ENCODE measurements at regions not wholly inside any gene's neighbourhood (a gene's known extent, or its start where the extent isn't known, plus 50 kb on each side); places are given as distances from the start of the nearest gene placed in this dataset.

DNA sequence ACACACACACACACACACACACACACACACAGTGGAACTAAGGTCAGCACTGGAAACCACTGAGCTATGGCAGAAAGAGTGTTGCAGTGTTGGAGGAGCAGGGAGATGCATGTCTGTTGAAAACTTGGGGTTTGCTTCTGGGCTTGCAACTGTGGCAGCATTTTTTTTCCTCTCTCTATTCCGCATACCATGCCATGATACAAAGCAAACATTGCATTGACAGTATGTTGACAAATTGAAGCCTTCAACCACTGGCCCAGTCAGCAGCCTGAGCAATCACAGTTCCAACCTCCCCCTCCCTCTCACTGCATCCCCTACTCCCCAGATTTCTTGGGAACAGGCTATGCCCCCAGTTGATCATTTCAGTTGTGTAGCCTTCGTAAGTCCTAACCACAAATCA, 478.1 kb upstream of the WWC1 start:
- DNase-seq = no peak

DNA sequence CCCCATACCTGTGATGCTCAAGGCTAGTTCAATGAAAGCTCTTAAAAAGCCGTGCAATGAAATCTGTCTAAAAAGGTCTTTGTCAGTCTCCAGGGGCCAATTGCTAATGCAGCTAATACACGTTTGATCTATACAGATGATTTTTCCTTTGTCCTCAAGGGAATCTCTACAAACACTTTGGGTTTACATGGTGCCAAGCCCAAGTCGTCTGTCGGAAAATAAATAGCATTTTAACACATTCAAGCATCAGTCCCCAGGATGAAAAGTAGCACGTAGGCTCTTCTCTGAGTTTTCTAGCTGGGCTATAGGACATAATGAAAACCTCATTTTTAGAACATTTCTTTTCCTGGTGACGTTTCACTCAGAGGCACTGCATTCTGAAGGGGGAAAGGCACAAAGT, 477.4 kb upstream of the WWC1 start:
- no peak for DNase-seq

DNA sequence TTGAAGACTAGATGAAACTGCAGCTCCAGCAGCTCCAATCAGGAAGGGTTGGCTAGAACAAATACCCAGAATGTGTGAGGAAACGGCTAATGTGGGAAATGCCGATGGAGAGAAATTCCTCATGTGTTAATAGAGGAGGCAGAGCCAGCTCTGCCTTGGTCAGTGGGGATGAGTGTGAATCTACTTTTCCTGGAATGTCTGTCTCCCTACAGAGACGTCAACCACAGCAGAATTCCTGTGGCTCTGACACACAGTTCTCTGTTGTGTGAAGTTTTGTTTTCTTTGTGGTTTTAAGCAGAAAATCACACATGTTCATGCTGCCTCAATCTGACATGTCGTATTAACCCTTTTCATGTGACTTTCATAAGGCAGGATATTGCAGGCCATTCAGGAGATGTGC, 476.6 kb upstream of the WWC1 start:
- DNase-seq = peak; percentile 56

DNA sequence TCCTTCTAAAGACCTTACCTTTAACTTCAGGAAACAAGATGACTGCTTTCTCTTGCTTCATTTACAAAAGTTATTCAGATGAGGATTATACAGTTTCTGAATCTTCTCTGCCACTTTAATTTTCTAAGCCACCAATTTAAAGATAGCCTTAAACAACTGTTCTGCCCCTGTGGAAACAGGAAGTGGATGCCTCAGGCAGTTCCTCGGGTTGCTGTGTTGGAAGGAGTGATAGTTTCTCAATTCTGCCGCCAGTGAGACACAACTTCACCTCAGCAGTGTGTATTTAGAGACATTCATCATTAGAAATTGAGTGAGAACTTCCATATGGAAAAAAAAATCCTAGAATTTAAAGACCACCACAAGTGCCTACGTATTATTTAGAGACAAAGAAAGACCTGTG, 475.1 kb upstream of the WWC1 start:
- no peak for DNase-seq

DNA sequence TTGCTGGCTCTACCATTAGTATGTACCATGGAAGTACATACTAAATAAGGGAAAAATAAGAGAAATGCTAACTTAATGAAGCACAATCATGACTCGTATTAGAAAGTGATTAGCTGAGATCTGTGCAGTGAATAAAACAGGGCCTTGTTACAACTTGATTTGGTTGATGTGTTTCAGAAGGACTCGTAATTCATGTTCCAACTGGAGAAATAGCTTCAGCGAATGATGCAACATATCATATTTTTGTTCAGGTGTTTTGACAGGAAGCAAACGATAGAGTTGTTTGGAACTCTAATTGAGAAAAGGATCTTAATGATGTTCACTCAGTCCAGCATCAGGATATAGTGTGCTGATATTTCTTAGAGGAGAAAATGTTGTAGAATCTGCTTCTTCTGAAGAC, 474.6 kb upstream of the WWC1 start:
- DNase-seq = no peak

DNA sequence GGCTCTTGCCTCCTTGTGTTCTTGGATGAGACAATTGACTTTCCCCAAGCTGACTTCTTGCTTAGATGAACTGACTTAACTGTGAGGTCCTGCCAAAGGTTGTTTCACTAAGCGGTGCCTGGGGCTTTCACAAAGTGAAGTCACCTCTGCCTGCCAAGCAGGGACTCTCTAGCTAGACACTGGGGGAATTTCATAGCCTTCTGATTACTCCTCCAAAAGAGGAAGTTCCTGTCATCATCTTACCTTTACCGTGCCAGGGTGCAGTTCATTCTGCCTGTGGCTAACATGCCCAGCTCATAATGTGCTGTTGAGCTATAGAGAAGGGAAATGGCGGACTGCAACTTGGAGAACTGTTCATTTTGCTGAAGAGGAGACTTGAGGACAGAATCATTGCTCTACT, 472.0 kb upstream of the WWC1 start:
- DNase-seq = no peak

DNA sequence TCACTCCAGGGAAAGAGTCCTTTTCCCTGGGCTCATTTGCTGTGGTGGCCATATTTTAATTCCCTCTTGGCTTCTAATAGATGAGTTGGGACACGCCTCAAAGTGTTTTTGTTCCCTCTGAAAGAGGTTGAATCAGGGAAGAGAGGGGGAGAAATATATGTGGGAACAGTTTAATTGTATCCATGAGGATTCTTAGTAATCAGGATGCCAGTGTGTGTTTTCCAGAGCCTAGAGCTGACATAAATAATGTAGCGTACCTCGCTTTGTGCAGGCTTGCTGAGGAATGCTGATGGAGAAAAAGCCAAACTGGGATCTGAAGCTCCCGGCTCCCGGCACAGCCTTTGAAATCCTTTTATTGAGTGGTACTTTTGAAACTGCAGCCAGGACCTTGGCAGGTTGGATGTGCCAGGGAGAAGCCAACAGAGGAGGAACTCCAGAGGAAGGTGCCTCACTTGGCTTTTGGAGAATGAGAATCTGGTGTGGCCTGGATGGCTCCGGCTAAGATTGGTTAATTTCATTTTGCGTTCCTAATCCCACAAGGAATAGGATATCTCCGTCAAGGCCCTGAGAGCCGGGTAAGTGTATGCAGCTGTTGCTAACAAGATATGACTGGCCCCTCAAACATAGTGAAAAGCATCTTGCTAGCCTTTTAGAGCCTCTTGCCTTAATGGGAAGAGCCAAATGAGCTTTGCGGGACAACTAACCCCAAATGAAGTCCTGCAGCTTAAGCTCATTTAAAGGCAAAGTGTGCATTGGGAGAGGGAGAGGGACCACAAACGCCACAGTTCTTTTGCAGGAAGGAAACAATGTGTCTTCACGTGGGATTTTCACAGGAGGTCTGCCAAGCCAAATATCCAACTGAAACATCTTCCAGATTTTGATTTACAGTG, 471.1 kb upstream of the WWC1 start:
- peak; percentile 57 for DNase-seq

DNA sequence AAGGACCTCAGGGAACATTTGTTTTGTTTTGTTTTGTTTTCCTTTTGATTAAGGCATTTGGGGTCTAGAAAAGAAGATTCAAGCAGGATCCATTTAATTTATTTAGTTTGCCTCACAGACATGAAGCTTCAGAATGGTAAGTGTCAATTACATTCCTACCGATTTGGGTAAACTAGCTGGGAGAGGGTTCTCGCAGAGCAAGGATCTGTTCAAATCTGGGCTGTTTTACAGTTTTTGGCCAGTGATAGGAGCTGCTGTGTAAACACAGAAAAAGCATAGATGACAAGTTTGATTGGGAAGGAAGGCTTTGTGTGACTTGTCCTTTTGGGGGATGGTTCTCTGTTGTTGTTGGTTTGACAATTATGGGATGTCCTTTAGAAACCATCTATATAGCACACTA, 470.3 kb upstream of the WWC1 start:
- no peak for DNase-seq

DNA sequence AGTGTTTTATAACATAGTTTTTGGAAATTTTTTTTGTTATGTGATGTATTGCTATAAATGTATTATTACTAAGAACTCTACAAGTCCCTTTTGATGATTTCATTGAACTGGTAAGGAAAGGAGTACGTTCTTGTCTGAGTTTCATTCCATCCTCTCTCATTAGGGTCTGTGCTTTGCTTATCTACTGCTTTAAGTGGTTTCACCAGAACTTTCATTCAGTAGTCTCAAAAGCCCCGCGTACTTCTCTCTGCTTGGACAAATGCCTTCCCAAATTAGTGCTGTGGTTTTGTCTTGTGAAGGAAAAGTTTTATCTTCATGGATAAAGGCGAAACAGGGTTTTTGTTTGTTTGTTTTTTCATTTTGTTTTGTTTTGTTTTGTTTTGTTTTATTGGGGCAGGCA, 469.8 kb upstream of the WWC1 start:
- no peak for DNase-seq

DNA sequence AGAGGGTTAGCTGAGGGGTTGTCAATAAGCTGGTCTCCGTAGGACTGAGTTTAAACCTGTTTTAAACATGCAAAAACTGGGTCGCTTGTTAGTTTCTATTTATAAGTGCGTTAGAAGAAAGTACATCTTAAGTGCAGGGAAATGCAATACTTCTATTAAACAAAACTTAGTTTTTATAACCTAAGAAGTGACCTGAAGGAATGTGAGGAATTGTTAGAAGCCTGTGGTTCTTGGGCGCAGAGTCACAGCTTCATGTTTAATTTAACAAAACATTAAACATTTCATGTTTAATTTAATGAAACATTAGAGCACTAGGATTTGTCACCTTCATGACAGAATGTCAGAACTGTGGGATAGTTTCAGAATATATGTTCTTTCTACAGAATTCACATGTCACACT, 469.2 kb upstream of the WWC1 start:
- no peak for DNase-seq

DNA sequence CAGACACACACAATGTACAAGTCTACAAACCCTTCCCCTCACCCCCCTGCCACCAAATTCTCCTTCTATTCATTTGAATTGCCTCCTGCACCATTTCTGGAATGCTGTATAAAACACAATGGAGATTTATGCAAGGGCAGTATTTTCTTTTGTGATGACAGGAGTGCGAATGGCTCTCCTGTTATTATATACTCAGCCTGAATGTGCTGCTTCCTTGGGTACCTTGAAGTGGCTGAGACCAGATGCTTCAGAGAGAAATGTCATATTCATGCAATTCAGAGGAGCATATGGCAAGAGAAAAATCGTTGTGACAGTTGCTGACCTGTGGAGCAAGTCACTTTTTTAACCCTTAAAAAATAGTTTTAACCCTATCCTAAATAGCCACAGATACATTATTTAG, 468.0 kb upstream of the WWC1 start:
- DNase-seq = no peak

DNA sequence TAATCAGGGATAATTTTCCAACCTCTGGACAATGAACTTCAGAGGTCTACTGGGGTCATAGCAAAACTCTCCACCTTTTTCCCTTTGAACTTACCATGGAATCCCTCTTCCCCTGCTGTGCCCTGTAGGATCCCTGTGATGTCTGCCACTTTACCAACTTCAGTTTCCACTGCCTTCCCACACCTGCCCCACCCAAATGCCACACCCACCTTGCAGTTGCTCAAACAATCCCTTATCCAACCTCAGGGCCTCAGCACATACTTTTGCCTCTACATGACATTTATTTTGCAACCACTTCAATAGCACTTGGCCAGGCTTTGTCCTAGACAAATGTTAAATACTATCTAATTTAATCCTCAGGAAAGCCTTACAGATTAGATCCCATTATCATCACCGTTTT, 463.7 kb upstream of the WWC1 start:
- no peak for DNase-seq

DNA sequence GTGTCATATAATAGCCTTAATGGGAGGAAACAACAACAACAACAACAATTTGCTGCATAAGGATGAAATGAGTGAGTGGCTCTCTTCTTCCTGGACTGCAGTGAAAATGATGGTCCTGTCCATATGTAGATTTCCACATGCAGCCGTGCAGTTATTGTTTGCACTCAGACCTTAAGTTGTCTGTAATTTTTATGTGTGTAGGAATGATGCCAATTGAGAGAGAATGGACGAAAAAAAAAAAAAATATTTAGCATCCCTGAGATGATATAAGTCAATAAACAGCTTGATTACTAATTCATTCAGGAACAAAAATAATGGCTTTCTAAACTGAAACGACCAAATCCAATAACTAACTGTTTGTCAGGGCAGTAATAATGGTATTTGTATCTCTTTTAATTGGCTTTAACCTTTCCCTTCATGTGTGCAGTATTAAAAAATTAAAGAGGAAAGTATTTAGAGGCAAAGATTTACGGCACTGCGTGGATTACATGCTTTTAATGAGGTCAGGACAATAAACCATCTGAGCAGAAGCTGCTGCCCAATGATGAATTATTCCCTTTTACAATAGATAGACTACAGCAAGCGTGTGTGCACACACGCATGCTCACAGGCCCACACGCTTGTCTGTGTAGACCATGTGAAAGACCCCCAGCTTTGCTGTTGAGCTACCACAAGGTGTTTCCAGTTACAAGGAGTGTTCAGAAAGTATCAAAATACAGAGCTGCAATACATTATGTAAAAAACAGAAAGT, 459.5 kb upstream of the WWC1 start:
- DNase-seq = no peak

DNA sequence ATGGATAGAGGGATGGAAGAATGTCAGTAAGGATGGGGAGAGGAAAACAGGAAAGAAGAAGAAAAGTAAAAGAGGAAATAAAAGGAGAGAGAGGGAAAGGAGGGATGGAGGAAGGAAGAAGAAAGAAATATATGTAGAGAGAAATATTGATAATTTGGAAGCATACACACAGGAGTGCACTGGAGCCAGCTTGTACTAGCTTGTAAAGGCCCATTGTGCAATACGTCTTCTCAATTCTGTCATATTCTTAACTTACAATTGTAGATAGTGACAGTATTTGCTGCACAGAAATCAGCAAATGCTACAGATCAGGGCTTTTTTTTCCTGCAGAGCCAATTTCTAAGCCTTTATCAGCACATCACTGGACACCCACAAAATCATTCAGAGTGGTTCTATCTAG, 458.8 kb upstream of the WWC1 start:
- DNase-seq = no peak

DNA sequence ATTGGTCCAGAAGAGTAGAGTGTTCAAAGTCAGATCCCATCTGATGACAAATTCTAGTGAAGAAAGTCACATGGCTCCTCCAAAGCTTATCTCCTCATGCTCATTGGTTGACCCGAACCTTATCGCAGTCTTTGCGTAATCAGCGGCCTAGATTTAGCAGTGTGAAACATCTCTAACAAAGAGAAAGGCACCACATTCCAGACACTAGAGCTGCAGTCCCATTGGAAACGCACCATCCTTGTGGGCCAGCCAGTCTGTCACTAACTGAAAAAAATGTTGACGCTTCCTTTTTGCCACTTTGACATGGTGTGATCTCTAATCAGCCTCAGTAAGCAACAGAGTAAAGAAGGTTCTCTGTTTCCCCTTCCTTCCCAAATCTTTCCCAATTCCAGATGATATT, 458.0 kb upstream of the WWC1 start:
- no peak for DNase-seq

DNA sequence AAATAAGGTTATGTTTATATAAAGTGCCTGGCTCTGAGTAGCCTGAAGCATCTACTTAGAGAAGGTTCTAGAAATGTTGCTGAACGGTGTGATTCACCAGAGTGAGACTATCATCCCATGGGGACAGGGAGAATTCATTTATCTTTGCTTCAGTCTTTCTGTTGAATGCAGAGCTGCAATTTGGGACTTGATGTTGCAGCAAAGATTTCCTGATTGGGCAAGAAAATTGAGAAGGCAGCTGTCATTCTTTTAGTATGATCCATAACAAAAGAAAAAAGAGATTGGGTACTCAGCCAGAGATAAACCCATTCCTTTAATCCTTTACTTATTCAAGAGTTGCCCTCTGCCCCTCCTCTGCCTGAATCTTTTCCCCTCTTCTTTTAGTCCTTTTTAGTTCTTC, 456.3 kb upstream of the WWC1 start:
- DNase-seq = no peak

DNA sequence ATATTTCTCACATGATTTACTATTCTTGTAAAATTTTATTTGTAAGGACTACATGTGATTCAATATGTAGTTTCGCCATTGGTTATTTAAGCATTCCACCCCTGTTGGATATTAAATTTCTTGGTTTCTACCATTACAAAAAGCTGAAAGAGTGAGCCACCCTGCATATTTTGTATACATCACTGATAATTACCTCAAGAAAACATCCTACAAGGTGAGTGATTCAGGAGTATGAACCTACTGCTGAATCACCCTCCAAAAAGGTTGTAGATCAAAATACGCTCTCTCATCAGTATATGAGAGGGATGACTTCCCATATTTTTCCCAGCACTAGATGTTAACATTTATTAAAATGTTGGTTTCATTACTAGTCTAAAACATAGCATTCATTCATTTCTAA, 454.3 kb upstream of the WWC1 start:
- DNase-seq = no peak

DNA sequence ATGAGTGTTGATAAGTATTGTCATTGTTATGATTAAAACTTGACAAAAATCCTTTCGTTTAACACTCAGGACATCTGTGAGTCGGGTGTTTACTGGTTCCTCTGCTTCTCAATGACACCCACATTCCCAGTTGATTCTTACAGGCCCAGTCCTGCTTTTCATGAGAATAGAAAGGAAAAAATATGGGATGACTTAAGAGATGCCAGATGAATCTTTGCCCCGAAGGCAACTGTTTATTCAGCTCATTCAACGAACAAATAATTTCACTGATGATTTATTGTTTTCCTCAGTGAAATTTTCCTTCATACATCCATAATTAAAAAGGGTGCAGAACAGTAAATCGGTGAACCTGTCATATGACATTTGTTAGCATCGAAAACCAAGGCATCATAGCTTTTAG, 452.4 kb upstream of the WWC1 start:
- DNase-seq = no peak

DNA sequence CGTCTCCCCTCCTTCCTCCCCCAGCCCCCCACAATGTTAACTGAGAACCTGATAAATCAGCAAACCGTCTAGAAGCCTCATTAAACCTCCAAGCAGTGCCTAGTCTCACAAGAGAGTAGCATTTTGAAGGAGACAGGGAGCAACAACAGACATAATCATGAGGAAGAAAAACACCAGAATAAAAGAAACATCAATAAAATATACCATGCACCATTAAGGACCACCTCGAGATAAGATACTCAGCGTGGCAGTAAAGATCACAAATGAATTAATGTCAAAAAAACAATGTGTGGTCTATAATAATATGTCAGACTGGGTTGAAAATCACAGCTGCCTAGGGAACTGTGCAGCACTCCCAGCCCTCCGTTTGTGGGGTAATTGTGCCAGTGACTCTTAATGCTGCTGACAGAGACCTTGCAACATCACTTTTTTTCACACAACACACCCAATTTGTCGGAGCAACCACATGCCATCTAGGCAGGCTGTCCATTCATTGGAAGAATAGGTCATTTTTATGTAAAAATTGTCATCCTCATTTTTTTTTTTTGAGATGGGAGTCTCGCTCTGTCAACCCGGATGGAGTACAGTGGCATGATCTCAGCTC, 450.8 kb upstream of the WWC1 start:
- no peak for DNase-seq

DNA sequence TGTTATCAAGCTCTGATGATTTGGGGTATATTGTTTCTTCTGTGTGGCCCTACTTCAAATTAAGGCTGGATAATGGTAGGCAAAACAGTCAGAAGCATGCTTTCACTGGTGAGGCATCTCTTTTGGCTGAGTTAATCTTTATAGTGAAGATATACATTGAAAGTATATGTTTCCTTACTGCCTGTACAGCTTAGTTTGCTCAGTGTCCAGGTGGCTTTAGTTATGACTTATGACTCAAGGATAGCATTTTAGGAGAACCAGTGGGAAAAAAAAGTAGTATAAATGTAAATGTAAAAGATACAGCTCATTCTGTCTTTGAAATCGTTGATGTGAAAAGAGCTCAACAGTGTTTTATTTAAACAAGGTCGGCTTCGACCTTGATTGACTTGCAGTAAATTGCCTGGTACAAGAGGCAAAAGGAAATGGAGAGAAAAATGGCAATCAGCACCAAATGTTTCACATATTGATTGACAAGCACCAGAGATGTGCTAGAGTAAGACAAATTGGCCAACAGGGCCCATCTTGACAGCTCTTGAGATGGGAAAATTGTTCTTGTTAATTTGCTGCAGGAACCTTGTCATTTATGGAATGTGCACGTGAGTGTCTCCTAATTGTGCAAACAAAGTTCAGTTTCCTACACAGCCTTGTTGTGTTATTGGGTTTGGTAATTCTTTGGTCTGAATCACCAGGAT, 447.4 kb upstream of the WWC1 start:
- DNase-seq = no peak

DNA sequence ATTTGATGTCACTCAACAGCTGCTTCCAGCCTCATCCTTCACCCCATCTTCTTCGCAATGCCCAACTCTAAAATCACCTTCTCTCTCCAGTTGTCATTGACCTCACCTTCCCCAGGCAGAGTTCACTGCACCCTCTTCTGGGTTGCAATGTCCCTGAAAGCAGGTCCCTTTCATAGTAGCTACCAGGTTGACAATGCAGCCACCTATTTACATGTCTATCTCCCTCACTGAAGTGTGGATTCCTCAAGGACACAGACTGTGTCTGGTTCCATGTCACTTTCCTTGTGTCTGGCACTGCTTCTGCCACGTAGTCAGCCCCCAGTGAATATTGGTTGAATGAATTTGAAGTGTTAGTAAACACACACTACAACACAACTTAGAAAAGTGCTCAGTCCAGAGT, 445.5 kb upstream of the WWC1 start:
- no peak for DNase-seq

DNA sequence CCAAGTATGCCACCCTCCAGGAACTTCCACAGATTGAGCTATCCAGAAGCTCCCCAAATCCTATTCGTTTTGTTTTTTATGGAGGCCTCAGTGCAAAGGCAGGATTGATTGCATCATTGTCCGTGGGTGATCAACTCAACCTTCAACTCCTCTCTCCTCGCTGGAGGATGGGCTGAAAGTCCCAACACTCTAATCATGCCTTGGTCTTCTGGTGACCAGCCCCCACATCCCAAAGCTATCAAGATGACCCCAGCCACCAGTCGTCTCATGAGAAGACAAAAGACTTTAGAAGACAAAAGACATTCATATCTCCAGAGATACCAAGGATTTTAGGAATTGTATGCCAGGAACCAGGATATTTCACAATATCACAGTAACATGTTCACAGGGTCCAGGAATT, 441.6 kb upstream of the WWC1 start:
- DNase-seq = no peak

DNA sequence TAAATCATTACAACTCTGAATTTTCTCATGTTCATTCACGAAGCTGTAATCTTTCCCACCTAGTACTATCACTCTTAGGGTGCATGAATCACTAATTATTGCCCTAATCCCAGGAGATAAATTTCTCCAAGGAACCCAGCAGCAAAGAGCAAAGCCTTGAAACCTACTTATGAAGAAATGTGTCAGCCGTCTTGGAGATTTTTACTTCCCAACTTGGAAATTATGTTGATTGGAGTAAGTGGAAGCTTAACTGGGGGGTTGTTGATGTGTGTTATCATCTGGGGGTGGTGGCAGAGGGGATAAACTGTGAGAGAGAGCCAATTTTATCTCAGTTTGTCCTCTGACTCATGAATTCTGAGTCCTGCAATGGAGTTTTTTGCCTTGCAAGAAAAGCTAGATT, 440.5 kb upstream of the WWC1 start:
- DNase-seq = no peak

DNA sequence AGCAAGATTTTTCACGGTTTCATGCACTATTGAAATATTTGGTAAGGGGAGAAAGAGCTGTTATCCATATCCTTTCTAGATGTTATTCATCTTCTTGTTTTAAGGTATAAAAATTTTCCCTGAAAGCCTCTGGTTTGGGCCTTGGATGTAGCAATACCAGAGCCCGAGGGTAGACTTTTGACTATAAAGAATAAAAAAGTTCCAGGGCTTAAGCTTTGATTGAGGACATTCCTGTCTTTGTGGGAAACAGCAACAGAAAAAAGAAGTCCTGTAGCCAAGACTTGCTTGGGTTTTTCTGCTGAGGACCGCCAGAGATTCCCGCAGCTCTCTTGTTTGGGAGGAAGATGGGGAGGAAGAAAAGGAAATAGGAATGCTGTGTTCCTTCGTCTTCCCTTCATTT, 440.0 kb upstream of the WWC1 start:
- no peak for DNase-seq
